IPS-11a (cell line): ENCODE measurements at regions not wholly inside any gene's neighbourhood (a gene's known extent, or its start where the extent isn't known, plus 50 kb on each side); places are given as distances from the start of the nearest gene placed in this dataset.

ENCODE experiments used
- H3K4me3 ChIP-seq: one replicate; pipeline ENCODE4 v1.5.1; 2013; ENCODE audit warnings: low read depth, low read length, control low read depth

GRCh38 chr9:21657966-21658667 lies 144.3 kb upstream of the MTAP start:
- no peak overlapping the region for H3K4me3 ChIP-seq

- H3K4me3 ChIP-seq = no peak overlapping the region
Observed at GRCh38 chr9:21660976-21661375, 141.5 kb upstream of the MTAP start.

- H3K4me3 ChIP-seq = no peak overlapping the region
Observed at GRCh38 chr9:21661626-21662025, 140.8 kb upstream of the MTAP start.

GRCh38 chr9:21668516-21668915 lies 133.9 kb upstream of the MTAP start:
- H3K4me3 ChIP-seq = no peak overlapping the region

GRCh38 chr9:21669701-21670100 lies 132.7 kb upstream of the MTAP start:
- H3K4me3 ChIP-seq = no peak overlapping the region

GRCh38 chr9:21670374-21670773 lies 132.1 kb upstream of the MTAP start:
- no peak overlapping the region for H3K4me3 ChIP-seq

GRCh38 chr9:21672140-21672539 lies 130.3 kb upstream of the MTAP start:
- H3K4me3 ChIP-seq = no peak overlapping the region

DNA sequence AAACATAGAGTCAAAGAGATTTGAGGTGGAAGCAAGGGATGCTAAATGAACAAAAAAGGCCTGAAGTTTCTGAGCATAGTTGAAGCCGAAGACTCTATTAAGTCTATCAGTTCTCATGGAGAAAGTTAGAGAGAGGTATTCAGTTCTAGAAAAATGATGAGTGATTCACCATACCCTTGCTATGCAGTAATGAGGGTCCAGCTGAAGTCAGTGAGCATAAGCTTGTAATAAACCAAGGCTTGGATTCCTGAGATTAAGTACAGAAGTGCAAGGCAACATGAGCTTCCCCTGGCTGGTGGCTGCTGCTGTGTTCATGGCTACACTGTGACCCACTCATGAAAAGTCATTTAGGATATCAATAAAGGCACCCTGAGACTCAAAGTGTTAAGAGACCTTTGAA lies 129.7 kb upstream of the MTAP start:
- no peak overlapping the region for H3K4me3 ChIP-seq

GRCh38 chr9:21674894-21675293 lies 127.5 kb upstream of the MTAP start:
- no peak overlapping the region for H3K4me3 ChIP-seq

- no peak overlapping the region for H3K4me3 ChIP-seq
Observed at GRCh38 chr9:21677387-21677786, 125.0 kb upstream of the MTAP start.

GRCh38 chr9:21677834-21678233 lies 124.6 kb upstream of the MTAP start:
- no peak overlapping the region for H3K4me3 ChIP-seq

DNA sequence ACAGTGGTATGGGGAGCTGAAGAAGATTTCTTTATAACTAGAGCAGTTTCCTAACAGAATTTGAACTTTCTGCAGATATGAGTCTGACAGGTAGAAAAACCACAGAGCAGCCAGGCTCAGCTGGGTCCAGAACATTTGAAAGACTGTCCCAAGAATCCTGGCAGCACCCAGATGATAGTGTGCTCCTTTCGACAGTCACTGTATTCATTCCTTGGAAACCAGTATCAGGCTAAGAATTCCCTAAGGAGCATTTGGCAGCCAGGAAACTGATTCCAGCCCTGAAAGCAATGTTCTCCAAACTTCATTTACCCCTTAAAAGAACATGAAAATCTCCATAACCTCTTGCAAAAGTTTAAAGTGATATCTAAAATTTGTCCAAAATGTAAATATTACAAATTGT lies 123.0 kb upstream of the MTAP start:
- no peak overlapping the region for H3K4me3 ChIP-seq

- H3K4me3 ChIP-seq = no peak overlapping the region
Observed at GRCh38 chr9:21680590-21680989, 121.8 kb upstream of the MTAP start.

DNA sequence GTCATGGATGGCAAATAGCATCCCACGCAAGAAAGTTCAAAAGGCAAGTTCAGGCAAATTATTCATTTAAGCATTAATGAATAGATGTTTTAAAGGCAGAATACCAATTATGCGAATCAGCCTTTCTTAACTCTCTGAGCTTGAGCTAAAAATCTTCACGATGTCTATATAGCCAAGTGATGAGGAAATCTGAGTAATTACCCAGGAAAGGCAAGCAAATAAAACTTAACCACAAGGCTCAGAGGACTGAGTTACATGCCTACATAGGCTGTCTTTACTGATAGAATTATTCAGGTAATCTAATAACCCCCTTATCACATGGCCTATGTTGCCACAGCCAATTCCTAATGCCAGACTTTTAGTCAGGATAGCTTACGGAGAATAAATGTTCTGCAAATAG lies 120.8 kb upstream of the MTAP start:
- no peak overlapping the region for H3K4me3 ChIP-seq

GRCh38 chr9:21682381-21682780 lies 120.1 kb upstream of the MTAP start:
- no peak overlapping the region for H3K4me3 ChIP-seq

DNA sequence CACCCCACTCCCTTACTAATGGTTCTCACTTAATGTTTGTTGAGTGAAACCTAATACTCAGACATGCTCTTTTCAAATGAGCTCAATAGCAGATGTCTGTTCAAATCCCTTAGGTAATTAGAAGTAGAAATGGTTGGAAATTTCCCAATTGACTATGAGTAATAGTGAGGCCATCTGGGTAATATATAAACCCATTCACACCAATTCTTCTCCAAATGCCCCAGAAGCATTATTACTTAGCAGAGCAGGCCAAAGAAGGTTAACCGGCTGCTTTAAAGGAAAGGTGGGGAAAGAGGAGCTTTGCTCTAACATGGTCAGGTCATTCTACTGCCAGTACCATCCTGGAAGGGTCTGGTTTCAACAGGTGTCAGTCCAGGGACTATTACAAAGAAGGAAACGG lies 119.5 kb upstream of the MTAP start:
- no peak overlapping the region for H3K4me3 ChIP-seq

DNA sequence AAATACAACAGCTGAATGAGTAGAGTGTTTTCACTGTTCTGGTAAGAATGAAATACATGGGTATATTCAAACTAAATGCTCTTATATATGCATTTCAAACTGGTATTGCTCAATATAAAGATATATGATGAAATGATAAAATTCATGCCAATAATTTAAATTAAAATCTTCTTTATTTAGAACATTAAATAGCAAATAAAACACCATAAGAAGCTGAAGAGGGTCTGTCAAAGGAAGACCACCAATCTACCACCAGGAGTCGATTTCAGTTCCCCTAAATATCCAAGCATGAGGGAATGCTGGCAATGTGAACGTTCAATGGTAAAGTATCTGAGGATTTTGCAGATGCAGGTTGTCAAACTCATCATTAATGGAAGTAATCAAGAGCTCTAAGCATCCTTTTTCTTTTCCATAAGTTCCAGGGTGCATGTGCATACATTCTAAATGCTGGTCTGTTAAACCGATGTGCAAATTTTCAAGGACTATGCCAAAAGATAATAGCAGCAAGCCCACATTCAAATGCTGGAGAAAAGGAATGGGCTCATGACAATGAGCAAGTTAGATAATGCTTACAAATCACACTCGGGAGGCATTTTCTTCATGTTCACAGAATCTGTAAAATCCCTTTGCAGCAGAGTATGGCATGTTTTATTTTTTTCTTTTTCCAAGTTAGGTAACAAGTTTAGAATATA lies 118.8 kb upstream of the MTAP start:
- no peak overlapping the region for H3K4me3 ChIP-seq

GRCh38 chr9:21684231-21684630 lies 118.2 kb upstream of the MTAP start:
- H3K4me3 ChIP-seq = no peak overlapping the region

DNA sequence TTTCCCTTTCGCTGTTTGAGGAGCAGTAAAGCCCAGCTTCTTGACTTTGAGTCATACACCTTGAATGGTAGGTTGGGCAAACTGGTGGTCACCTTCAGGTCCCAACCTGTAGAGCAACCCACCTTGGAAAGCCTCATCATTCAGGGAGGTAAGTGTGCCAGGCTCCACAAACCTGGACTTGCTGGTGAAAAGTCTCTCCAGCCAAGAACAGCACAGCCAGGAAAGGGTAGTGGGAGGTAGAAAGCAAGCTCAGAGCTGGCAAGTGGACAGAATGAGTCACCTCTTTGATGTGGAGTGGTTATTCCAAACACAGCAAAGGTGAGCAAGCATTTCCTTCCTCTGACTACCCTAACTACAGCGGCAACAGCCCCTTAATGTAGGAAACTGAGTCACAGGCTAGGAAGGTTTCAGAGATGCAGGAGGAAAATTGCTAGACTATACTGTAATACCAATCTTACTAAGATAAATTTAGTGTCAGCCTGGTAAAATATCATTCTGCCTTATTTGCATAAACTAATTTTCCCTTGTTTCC lies 117.5 kb upstream of the MTAP start:
- H3K4me3 ChIP-seq = no peak overlapping the region

- H3K4me3 ChIP-seq = no peak overlapping the region
Observed at GRCh38 chr9:21685502-21685901, 116.9 kb upstream of the MTAP start.

DNA sequence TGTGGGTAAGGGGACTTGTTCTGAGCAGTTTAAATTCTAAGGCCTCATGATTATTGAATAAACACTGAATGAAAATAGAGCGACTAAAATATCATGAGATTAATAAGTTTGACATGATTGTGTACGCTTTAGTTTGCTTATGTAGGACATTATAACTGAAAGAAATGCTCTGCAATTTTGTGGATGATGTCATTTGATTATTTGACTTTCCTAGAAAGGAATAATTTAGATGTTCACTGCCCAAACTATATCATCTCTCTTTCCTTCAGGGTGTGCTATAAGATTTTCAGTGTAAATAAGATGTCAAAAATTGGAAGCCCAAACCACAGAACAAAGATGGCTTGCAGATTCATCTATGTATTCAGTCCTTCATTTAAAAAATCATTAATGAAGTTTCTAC lies 115.7 kb upstream of the MTAP start:
- no peak overlapping the region for H3K4me3 ChIP-seq

GRCh38 chr9:21687351-21687750 lies 115.1 kb upstream of the MTAP start:
- no peak overlapping the region for H3K4me3 ChIP-seq
